Loucy (cell line): ENCODE measurements at regions not wholly inside any gene's neighbourhood (a gene's known extent, or its start where the extent isn't known, plus 50 kb on each side); places are given as distances from the start of the nearest gene placed in this dataset.
A peak's percentile ranks its signal among the peaks of the same experiment; 100 is the strongest.
"Not testable (repeated sequence)": the region's sequence is repeated elsewhere in the genome, so short reads cannot be mapped to it uniquely, and the experiment has no call there.

Experiments
- H2AFZ ChIP-seq: fragments of 200-600 bp; sonication (generic); 2 replicates; pipeline ENCODE4 v1.6.0; 2016; ENCODE audit warnings: antibody characterized with exemption, mild to moderate bottlenecking, low read length, moderate library complexity
- H3F3A ChIP-seq: fragments of 200-600 bp; 2 replicates; pipeline ENCODE4 v1.6.0; 2016; ENCODE audit warnings: antibody characterized with exemption, low read depth, mild to moderate bottlenecking
- H3K27me3 ChIP-seq: fragments of 200-600 bp; sonication (generic); 2 replicates; pipeline ENCODE4 v1.6.1; 2014; ENCODE audit warnings: low read length, mild to moderate bottlenecking; ENCODE audit not compliant: insufficient read depth, poor library complexity, severe bottlenecking
- H3K36me3 ChIP-seq: fragments of 200-600 bp; sonication (generic); 2 replicates; pipeline ENCODE4 v1.6.1; 2016; ENCODE audit warnings: low read length; ENCODE audit not compliant: insufficient read depth
- H3K4me1 ChIP-seq: fragments of 200-600 bp; sonication (generic); 2 replicates; pipeline ENCODE4 v1.5.1; 2014; ENCODE audit warnings: low read length, mild to moderate bottlenecking; ENCODE audit not compliant: insufficient read depth, poor library complexity, severe bottlenecking
- H3K4me2 ChIP-seq: fragments of 200-600 bp; sonication (generic); 2 replicates; pipeline ENCODE4 v1.6.0; 2014; ENCODE audit warnings: antibody characterized with exemption, low read length, low read depth, mild to moderate bottlenecking; ENCODE audit not compliant: poor library complexity, severe bottlenecking
- H3K4me3 ChIP-seq: fragments of 200-600 bp; sonication (generic); 2 replicates; pipeline ENCODE4 v1.5.1; 2014; ENCODE audit warnings: low read length, mild to moderate bottlenecking, mixed read lengths; ENCODE audit not compliant: poor library complexity, severe bottlenecking
- H3K79me2 ChIP-seq: fragments of 200-600 bp; sonication (generic); 2 replicates; pipeline ENCODE4 v1.6.1; 2014; ENCODE audit warnings: low read length; ENCODE audit not compliant: insufficient read depth
- H3K9ac ChIP-seq: fragments of 200-600 bp; sonication (generic); 2 replicates; pipeline ENCODE4 v1.6.0; 2014; ENCODE audit warnings: mild to moderate bottlenecking, low read depth, low read length, moderate library complexity; ENCODE audit not compliant: poor library complexity, severe bottlenecking
- H3K9me2 ChIP-seq: fragments of 200-600 bp; sonication (generic); replicated peaks from 2 replicates; pipeline ENCODE4 v1.6.1; 2016; ENCODE audit warnings: low read depth, low read length, mixed read lengths
- H3K9me3 ChIP-seq: fragments of 200-600 bp; sonication (generic); 2 replicates; pipeline ENCODE4 v1.6.1; 2014; ENCODE audit warnings: mild to moderate bottlenecking, antibody characterized with exemption, low read length, low read depth; ENCODE audit not compliant: insufficient read depth
- H4K20me1 ChIP-seq: fragments of 200-600 bp; sonication (generic); 2 replicates; pipeline ENCODE4 v1.6.0; 2014; ENCODE audit warnings: antibody characterized with exemption, low read length, mild to moderate bottlenecking; ENCODE audit not compliant: insufficient read depth, poor library complexity, severe bottlenecking
- EZH2phosphoT487 ChIP-seq: fragments of 200-600 bp; IDR thresholded peaks from 2 replicates; pipeline ENCODE4 v1.6.1; 2018; ENCODE audit warnings: antibody characterized with exemption, mild to moderate bottlenecking, moderate library complexity, borderline replicate concordance
- TF ChIP-seq, protein P1 (sequence below): fragments of 200-600 bp; sonication (generic); conservative IDR thresholded peaks from 2 replicates; pipeline ENCODE4 v1.5.1; 2014; ENCODE audit warnings: mild to moderate bottlenecking, antibody characterized with exemption, low read length

DNA sequence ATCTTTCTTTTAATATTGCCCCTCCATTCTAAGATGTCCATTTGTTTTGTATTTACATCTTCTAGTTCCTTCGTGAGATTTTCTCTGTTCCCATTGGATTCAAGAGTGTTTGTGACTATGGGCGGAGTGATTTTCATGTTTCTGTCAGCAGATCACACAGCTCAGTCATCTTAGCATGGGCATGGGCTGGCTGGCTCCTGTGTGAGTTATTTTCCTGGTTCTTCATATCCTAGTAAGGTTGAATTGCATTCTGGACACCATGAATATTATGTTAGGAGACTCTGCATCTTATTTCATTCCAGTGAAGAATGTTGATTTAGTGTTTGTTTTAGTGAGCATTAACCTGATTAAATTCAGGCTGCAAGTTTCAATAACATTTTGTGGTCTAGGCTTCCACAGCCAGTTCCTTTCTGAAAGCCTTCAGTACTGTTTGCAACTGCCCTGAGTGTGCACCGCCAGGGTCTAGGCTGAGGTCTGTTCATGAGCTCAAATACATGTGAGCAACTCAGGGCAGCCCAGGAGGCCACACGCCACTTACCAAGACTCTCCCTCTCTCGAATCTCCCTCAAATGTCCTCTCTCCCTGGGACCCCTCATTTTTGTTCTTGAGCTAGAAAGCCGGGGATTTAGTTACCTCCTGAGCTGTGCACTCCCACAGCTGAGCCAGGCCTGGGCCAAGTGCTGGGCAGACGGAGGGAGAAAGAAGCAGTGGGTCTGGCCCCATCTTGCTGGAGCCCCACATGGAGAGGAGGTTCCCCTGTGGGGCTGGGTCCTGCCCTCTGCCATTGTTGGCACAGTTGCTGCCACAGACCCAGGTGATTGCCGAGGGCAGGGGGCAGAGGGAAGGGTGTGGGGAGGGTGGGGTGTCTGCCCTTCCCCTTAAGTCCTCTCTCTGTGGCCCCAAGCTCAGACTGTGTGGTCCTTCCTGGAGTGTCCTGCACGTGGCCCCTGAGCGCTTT, 145.9 kb downstream of the RTP5 start:
- Histone ChIP-seq H3K9me3 (no peaks in the 10 kb centered on the region), H3K36me3 (no peaks in the 10 kb centered on the region), H3K9me2 (no peaks in the 10 kb centered on the region), H3K4me1 (peaks cover 17% of the 10 kb centered on the region), H3K4me2 (peak overlapping the region; percentile 1), H2AFZ (no peak overlapping the region), H3F3A (peaks cover 17% of the 10 kb centered on the region), H3K27me3 (no peaks in the 10 kb centered on the region), H4K20me1 (no peaks in the 10 kb centered on the region), H3K4me3 (no peak overlapping the region), H3K9ac (peak overlapping the region; percentile 40), H3K79me2 (no peaks in the 10 kb centered on the region)
- no peak for TF ChIP-seq EZH2phosphoT487
- TF ChIP-seq, protein P1, sequence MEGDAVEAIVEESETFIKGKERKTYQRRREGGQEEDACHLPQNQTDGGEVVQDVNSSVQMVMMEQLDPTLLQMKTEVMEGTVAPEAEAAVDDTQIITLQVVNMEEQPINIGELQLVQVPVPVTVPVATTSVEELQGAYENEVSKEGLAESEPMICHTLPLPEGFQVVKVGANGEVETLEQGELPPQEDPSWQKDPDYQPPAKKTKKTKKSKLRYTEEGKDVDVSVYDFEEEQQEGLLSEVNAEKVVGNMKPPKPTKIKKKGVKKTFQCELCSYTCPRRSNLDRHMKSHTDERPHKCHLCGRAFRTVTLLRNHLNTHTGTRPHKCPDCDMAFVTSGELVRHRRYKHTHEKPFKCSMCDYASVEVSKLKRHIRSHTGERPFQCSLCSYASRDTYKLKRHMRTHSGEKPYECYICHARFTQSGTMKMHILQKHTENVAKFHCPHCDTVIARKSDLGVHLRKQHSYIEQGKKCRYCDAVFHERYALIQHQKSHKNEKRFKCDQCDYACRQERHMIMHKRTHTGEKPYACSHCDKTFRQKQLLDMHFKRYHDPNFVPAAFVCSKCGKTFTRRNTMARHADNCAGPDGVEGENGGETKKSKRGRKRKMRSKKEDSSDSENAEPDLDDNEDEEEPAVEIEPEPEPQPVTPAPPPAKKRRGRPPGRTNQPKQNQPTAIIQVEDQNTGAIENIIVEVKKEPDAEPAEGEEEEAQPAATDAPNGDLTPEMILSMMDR = no peak

DNA sequence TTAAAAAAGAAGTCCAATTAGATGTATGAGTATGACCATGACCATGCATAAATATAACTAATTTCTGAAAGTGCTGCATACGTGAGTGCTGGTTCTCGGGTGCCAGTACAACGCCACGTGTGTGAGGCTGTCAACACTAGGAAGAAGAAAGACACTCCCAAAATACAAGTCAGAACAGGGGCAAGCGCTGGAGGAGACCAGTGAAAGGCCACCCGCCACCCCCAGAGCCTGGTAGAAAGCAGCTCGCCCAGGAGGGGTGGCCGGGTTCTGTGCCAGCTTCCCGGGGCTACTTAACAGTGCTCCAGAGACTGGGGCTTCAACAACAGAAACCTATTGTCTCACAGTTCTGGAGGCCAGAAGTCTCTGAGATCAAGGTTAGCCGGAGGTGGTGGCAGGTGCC, 147.6 kb downstream of the RTP5 start:
- TF ChIP-seq, protein P1 = no peak
- no peak for TF ChIP-seq EZH2phosphoT487
- peaks cover 22% of the 10 kb centered on the region for H3K4me1 ChIP-seq
- no peaks in the 10 kb centered on the region for H3K9me3 ChIP-seq
- no peak overlapping the region for H3K9ac ChIP-seq
- no peak overlapping the region for H2AFZ ChIP-seq
- no peaks in the 10 kb centered on the region for H3K9me2 ChIP-seq
- H4K20me1 ChIP-seq = no peaks in the 10 kb centered on the region
- H3F3A ChIP-seq = 0 out of 2 replicates have a peak, but pooled peaks cover under 1% of the 10 kb centered on the region
- H3K79me2 ChIP-seq = no peaks in the 10 kb centered on the region
- no peak overlapping the region for H3K4me3 ChIP-seq
- H3K36me3 ChIP-seq = no peaks in the 10 kb centered on the region
- H3K27me3 ChIP-seq = no peaks in the 10 kb centered on the region
- H3K4me2 ChIP-seq = no peak overlapping the region

DNA sequence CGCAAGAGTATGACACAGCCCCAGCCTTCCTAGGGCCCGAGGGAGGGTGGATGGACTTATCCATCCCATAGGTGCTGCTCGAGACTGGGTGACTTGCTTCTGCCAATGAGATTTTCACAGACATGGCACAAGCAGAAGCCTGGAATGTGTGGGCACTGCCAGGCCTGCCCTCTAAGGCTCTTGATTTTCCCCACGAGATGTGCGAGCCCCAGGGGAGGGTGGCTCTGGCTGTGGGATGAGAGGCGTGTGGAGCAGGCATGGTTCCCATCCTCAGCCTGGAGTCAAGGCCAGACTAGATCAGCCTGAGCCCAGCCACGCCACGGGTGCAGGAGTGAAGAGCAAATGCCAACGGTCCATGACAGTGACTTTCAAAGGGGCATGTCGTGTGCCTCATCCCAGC, 148.9 kb downstream of the RTP5 start:
- H3K4me1 ChIP-seq = peaks cover 28% of the 10 kb centered on the region
- not testable (repeated sequence) for H3K4me2 ChIP-seq, H3K79me2 ChIP-seq, H3K4me3 ChIP-seq, H3K36me3 ChIP-seq, H3F3A ChIP-seq, H4K20me1 ChIP-seq, H3K9me3 ChIP-seq, H3K9me2 ChIP-seq, H3K9ac ChIP-seq, H2AFZ ChIP-seq, H3K27me3 ChIP-seq

DNA sequence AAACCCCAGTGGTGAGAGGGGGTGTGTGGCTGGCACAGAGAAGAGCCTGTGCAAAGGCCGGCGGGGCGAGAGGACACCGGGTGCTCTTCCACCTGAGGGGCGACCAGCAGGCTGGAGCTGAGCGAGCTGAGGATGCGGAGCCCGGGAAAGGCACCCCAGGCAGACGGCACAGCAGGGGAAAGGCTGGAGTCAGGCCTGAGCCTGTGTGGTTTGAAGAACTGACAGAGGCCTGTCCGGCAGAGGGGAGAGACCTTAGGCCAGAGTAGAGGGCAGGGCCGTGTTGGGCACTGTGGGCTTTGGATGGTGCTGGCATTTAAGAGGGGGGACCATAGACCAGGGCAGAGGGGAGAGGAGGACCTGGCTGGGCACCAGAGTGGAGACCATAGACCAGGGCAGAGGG, 149.8 kb downstream of the RTP5 start:
- Histone ChIP-seq H4K20me1 (no peaks in the 10 kb centered on the region), H3K9ac (no peak overlapping the region), H3K9me2 (no peaks in the 10 kb centered on the region), H3K4me3 (no peak overlapping the region), H3F3A (no peaks in the 10 kb centered on the region), H3K79me2 (no peaks in the 10 kb centered on the region), H3K4me2 (no peak overlapping the region), H3K4me1 (peaks cover 28% of the 10 kb centered on the region), H3K9me3 (no peaks in the 10 kb centered on the region), H3K36me3 (no peaks in the 10 kb centered on the region), H3K27me3 (peaks cover 8% of the 10 kb centered on the region), H2AFZ (no peak overlapping the region)
- TF ChIP-seq, protein P1 = no peak
- no peak for TF ChIP-seq EZH2phosphoT487
